ENCODE measurements at regions not wholly inside any gene's neighbourhood (a gene's known extent, or its start where the extent isn't known, plus 50 kb on each side); places are given as distances from the start of the nearest gene placed in this dataset.

GRCh38 chr2:234671231-234671630 is 174.3 kb upstream of the ARL4C start:
- Histone ChIP-seq H3K27ac (ENCODE audit: low read depth, low read length, poor library complexity, severe bottlenecking) (no peak overlapping the region), H3K27me3 (ENCODE audit: insufficient read depth, low read length) (no peaks in the 10 kb centered on the region), H3K4me1 (ENCODE audit: insufficient read depth, low read length, severe bottlenecking) (no peaks in the 10 kb centered on the region), H3K79me2 (ENCODE audit: insufficient read depth, low read length) (no peaks in the 10 kb centered on the region), H4K20me1 (ENCODE audit: insufficient read depth, low read length) (no peaks in the 10 kb centered on the region), H3K9me2 (ENCODE audit: low read depth, low read length) (no peaks in the 10 kb centered on the region), H3K9ac (ENCODE audit: low read length) (no peak overlapping the region), H3K4me3 (ENCODE audit: low read depth, low read length, poor library complexity, severe bottlenecking) (no peak overlapping the region), H3K36me3 (ENCODE audit: insufficient read depth, low read length) (no peaks in the 10 kb centered on the region), H3F3A (ENCODE audit: insufficient read depth, low read length) (no peaks in the 10 kb centered on the region), H3K4me2 (ENCODE audit: low read length) (no peak overlapping the region), H2AFZ (ENCODE audit: low read length) (no peak overlapping the region), H3K9me3 (ENCODE audit: low read length) (no peaks in the 10 kb centered on the region)
- TF ChIP-seq EZH2 (IDR thresholded peaks at IDR 0.05; ENCODE audit: borderline replicate concordance, low read length): no peak

- Histone ChIP-seq H3K4me3 (ENCODE audit: low read depth, low read length, poor library complexity, severe bottlenecking) (no peak overlapping the region), H3F3A (ENCODE audit: insufficient read depth, low read length) (no peaks in the 10 kb centered on the region), H3K9me3 (ENCODE audit: low read length) (no peaks in the 10 kb centered on the region), H3K4me2 (ENCODE audit: low read length) (no peak overlapping the region), H2AFZ (ENCODE audit: low read length) (no peak overlapping the region), H3K27ac (ENCODE audit: low read depth, low read length, poor library complexity, severe bottlenecking) (no peak overlapping the region), H3K36me3 (ENCODE audit: insufficient read depth, low read length) (no peaks in the 10 kb centered on the region), H4K20me1 (ENCODE audit: insufficient read depth, low read length) (no peaks in the 10 kb centered on the region), H3K4me1 (ENCODE audit: insufficient read depth, low read length, severe bottlenecking) (no peaks in the 10 kb centered on the region), H3K79me2 (ENCODE audit: insufficient read depth, low read length) (no peaks in the 10 kb centered on the region), H3K27me3 (ENCODE audit: insufficient read depth, low read length) (no peaks in the 10 kb centered on the region), H3K9ac (ENCODE audit: low read length) (no peak overlapping the region), H3K9me2 (ENCODE audit: low read depth, low read length) (no peaks in the 10 kb centered on the region)
- TF ChIP-seq CTCF (IDR thresholded peaks at IDR 0.05; ENCODE audit: low read length) (no peak), EZH2 (IDR thresholded peaks at IDR 0.05; ENCODE audit: borderline replicate concordance, low read length) (no peak)
Observed at GRCh38 chr2:234670806-234671205, 173.9 kb upstream of the ARL4C start.

- Histone ChIP-seq H3K9ac (ENCODE audit: low read length) (no peak overlapping the region), H3K27ac (ENCODE audit: low read depth, low read length, poor library complexity, severe bottlenecking) (no peak overlapping the region), H3K4me3 (ENCODE audit: low read depth, low read length, poor library complexity, severe bottlenecking) (no peak overlapping the region), H4K20me1 (ENCODE audit: insufficient read depth, low read length) (no peaks in the 10 kb centered on the region), H3K27me3 (ENCODE audit: insufficient read depth, low read length) (no peaks in the 10 kb centered on the region), H3F3A (ENCODE audit: insufficient read depth, low read length) (no peaks in the 10 kb centered on the region), H3K36me3 (ENCODE audit: insufficient read depth, low read length) (no peaks in the 10 kb centered on the region), H3K4me1 (ENCODE audit: insufficient read depth, low read length, severe bottlenecking) (no peaks in the 10 kb centered on the region), H3K79me2 (ENCODE audit: insufficient read depth, low read length) (no peaks in the 10 kb centered on the region), H3K4me2 (ENCODE audit: low read length) (no peak overlapping the region), H2AFZ (ENCODE audit: low read length) (no peak overlapping the region), H3K9me2 (ENCODE audit: low read depth, low read length) (no peaks in the 10 kb centered on the region), H3K9me3 (ENCODE audit: low read length) (no peaks in the 10 kb centered on the region)
- TF ChIP-seq EZH2 (IDR thresholded peaks at IDR 0.05; ENCODE audit: borderline replicate concordance, low read length) (no peak), CTCF (IDR thresholded peaks at IDR 0.05; ENCODE audit: low read length) (no peak)
Observed at GRCh38 chr2:234670052-234670451, 173.2 kb upstream of the ARL4C start.

- Histone ChIP-seq H2AFZ (ENCODE audit: low read length) (no peak overlapping the region), H3F3A (ENCODE audit: insufficient read depth, low read length) (no peaks in the 10 kb centered on the region), H3K4me1 (ENCODE audit: insufficient read depth, low read length, severe bottlenecking) (no peaks in the 10 kb centered on the region), H3K4me3 (ENCODE audit: low read depth, low read length, poor library complexity, severe bottlenecking) (no peak overlapping the region), H3K9me2 (ENCODE audit: low read depth, low read length) (no peaks in the 10 kb centered on the region), H3K27me3 (ENCODE audit: insufficient read depth, low read length) (no peaks in the 10 kb centered on the region), H3K9ac (ENCODE audit: low read length) (no peak overlapping the region), H3K9me3 (ENCODE audit: low read length) (no peaks in the 10 kb centered on the region), H3K79me2 (ENCODE audit: insufficient read depth, low read length) (no peaks in the 10 kb centered on the region), H3K36me3 (ENCODE audit: insufficient read depth, low read length) (no peaks in the 10 kb centered on the region), H3K27ac (ENCODE audit: low read depth, low read length, poor library complexity, severe bottlenecking) (no peak overlapping the region), H4K20me1 (ENCODE audit: insufficient read depth, low read length) (no peaks in the 10 kb centered on the region), H3K4me2 (ENCODE audit: low read length) (no peak overlapping the region)
- TF ChIP-seq EZH2 (IDR thresholded peaks at IDR 0.05; ENCODE audit: borderline replicate concordance, low read length): no peak
- peak; percentile 32; the same call in 1 of the 2 replicates for TF ChIP-seq CTCF (IDR thresholded peaks at IDR 0.05; ENCODE audit: low read length)
Observed at GRCh38 chr2:234669621-234670020, 172.7 kb upstream of the ARL4C start.

Measured in OCI-LY1 (cell line).